AG09309 (cell line): ENCODE measurements at regions not wholly inside any gene's neighbourhood (a gene's known extent, or its start where the extent isn't known, plus 50 kb on each side); places are given as distances from the start of the nearest gene placed in this dataset.

ENCODE experiments used
- DNase-seq: peaks from one replicate; pipeline ENCODE4 v3.0.0-alpha.2; 2010; ENCODE audit warnings: low read depth
- H3K4me3 ChIP-seq: 2 replicates; pipeline ENCODE4 v1.5.1; 2011; ENCODE audit warnings: mild to moderate bottlenecking, low read depth, low read length, moderate library complexity; ENCODE audit not compliant: control insufficient read depth
- TF ChIP-seq, protein P1 (sequence below): IDR thresholded peaks from 2 replicates; pipeline ENCODE4 v1.5.1; 2011; ENCODE audit warnings: mild to moderate bottlenecking, low read depth, low read length, inconsistent platforms; ENCODE audit not compliant: insufficient read depth, control insufficient read depth; ENCODE audit errors: missing control alignments

DNA sequence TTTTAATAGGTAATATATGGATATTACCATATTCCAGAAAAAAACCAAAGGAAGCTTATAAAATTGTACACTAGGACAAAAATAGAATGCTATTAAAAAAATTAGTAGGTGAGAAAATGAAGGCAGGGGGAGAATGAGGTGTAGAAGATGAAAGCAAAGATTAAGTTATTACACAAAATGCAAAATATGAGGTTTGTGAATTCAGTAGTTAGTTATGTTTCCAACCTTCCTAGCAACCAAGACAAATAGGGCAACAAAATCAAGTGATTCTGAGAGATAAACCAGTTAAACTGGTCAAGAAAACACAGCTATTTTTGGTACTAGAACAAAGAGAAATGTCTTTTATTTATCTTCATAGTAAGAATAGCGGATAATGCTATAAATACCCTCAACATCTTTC is 300.0 kb upstream of the RASGEF1B start:
- H3K4me3 ChIP-seq: no peak overlapping the region
- no peak for DNase-seq
- TF ChIP-seq, protein P1, sequence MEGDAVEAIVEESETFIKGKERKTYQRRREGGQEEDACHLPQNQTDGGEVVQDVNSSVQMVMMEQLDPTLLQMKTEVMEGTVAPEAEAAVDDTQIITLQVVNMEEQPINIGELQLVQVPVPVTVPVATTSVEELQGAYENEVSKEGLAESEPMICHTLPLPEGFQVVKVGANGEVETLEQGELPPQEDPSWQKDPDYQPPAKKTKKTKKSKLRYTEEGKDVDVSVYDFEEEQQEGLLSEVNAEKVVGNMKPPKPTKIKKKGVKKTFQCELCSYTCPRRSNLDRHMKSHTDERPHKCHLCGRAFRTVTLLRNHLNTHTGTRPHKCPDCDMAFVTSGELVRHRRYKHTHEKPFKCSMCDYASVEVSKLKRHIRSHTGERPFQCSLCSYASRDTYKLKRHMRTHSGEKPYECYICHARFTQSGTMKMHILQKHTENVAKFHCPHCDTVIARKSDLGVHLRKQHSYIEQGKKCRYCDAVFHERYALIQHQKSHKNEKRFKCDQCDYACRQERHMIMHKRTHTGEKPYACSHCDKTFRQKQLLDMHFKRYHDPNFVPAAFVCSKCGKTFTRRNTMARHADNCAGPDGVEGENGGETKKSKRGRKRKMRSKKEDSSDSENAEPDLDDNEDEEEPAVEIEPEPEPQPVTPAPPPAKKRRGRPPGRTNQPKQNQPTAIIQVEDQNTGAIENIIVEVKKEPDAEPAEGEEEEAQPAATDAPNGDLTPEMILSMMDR: no peak

DNA sequence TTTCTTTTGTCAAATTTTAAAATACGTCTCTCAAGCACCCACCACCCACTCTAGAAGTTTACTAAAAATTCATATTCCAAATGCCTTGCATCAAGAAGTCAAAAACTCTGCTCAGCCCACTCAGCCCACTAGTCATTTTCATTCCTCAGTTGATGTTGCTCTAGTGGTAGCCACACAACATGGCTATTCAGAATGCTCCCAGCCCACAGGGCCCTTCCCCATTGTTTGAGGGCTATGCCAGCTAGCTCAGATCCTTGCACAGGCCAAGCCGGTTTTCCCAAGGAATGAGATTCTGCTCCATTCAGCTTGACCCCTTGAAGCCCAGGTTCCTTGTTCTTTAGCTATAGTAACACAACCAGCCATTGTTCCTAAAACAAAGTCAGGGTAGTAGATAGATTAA is 297.5 kb upstream of the RASGEF1B start:
- DNase-seq: no peak
- H3K4me3 ChIP-seq: no peak overlapping the region
- TF ChIP-seq, protein P1: no peak

DNA sequence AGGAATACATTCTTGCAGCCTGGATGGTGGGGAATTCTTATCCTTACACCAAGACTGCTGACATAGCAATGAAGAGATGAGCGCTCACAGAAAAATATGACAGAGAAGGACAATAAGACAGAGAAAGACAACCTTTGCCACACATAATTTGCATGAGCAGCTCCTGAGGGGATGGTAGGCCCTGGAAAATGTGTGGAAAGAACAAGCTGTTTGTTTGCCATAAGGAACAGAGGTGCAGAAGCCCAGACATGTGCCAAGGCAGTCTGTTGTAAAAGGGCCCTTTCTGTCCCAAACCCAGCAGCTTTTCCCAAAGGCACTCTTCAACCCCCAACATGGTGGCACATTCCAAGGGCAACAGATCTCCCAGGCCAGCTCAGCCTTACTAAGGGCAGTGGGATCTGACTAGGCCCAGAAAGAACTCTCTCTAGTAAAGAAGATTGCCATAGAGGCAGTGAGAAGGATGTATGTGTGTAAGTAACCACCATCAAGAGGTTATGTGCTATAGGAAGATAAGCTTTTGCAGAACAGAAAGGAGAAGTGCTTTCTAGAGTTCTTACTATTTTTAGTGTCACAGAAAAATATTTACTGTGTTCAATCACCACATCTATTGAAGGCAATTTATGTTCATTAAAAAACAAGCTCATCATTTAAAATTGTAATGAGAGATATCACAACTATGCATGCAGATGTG is 287.0 kb upstream of the RASGEF1B start:
- TF ChIP-seq, protein P1: no peak
- DNase-seq: no peak
- H3K4me3 ChIP-seq: no peak overlapping the region

DNA sequence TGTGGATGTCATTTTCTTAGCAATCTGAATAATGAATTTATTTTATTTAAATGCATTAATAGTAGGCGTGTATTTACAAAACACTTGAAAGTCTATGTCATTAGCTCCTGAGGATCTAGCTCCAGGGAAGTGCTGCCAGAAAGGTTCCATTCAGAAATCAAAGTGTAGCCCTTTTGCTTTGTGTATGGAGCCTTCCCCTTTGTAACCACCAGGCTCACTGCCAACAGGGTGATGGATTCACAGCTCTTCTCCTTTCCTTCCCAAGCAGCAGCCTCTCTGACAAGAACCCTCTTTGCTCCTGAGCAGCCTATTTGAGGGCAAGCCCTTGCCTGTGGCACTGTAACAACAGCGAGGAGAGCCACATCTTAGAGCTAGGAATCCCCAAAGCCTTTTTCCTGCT is 286.0 kb upstream of the RASGEF1B start:
- no peak for DNase-seq
- no peak overlapping the region for H3K4me3 ChIP-seq
- TF ChIP-seq, protein P1: no peak

DNA sequence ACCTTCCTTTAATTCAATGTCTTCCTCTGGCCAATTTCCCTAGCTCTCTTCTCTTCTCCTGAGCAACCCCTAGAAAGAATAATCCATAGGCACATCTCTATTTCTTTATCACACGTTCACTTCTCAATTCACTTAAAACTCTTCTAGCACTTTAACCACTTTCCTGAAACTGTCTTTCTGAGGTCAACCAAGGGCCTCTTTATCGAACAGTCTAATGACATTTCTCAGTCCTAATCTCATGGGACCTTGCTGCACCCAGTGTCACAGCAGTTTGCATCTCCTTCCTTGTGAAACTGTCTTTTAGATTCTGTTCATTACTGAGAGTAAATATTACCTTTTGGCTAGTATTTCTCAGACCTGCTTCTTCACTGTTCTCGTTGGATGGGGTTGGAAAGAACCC is 285.3 kb upstream of the RASGEF1B start:
- DNase-seq: no peak
- TF ChIP-seq, protein P1: no peak
- H3K4me3 ChIP-seq: no peak overlapping the region

DNA sequence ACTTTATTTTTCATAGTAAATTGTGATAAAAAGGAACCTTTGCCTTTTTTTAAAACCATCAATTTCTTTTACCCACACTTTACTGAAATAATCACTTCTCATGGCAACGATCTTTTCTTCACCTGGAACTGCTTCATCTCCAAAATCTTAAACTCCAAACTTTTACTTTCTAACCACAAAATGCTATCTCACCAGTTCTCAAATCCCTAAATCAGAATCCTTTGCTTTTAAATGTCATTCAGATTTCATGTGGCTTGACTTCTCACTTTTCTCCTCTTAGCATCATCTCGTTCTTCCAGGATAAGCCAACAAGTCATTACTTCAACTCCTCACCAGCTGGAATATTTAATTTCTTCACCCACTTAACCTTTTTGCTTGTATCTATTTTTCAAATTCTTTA is 284.3 kb upstream of the RASGEF1B start:
- no peak for DNase-seq
- TF ChIP-seq, protein P1: no peak
- H3K4me3 ChIP-seq: no peak overlapping the region
